Effector memory CD8-positive, alpha-beta T cell (primary cell): ENCODE measurements at regions not wholly inside any gene's neighbourhood (a gene's known extent, or its start where the extent isn't known, plus 50 kb on each side); places are given as distances from the start of the nearest gene placed in this dataset.
"Not testable (repeated sequence)": the region's sequence is repeated elsewhere in the genome, so short reads cannot be mapped to it uniquely, and the experiment has no call there.

Experiments
- ATAC-seq: fragments of 150-1000 bp; cut with Tn5 transposase; replicated peaks from 2 replicates; pipeline ENCODE4 v1.10.0; 2021; ENCODE audit warnings: mild to moderate bottlenecking, moderate library complexity
- DNase-seq, 3 experiments: peaks; one replicate each; pipeline ENCODE4 v3.0.0; 2021
- H3K27ac Mint-ChIP-seq, 2 donors: one replicate each; pipeline ENCODE4 v1.8.0; 2022; ENCODE audit warnings: mild to moderate bottlenecking in 2 of 2, mixed read lengths in 2 of 2, moderate library complexity in 2 of 2
- H3K27me3 Mint-ChIP-seq, 2 donors: one replicate each; pipeline ENCODE4 v1.8.0; 2022; ENCODE audit warnings: mixed read lengths in 2 of 2
- H3K36me3 Mint-ChIP-seq: one replicate; pipeline ENCODE4 v1.8.0; 2022; ENCODE audit warnings: mild to moderate bottlenecking, moderate library complexity, mixed read lengths; ENCODE audit not compliant: insufficient read depth
- H3K4me1 Mint-ChIP-seq, 2 donors: one replicate each; pipeline ENCODE4 v1.8.0; 2022; ENCODE audit warnings: low read depth in 2 of 2, mixed read lengths in 2 of 2
- H3K4me3 Mint-ChIP-seq, 2 donors: one replicate each; pipeline ENCODE4 v1.8.0; 2022; ENCODE audit warnings: mild to moderate bottlenecking in 2 of 2, mixed read lengths in 2 of 2, moderate library complexity in 2 of 2
- H3K9me3 Mint-ChIP-seq, 2 donors: one replicate each; pipeline ENCODE4 v1.8.0; 2022; ENCODE audit warnings: mixed read lengths in 2 of 2

- no peak for DNase-seq
- H3K36me3 Mint-ChIP-seq, result no peaks in the 10 kb centered on the region
- no peak overlapping the region for H3K27ac Mint-ChIP-seq
- H3K27me3 Mint-ChIP-seq, result peaks cover 43 to 51% of the 10 kb centered on the region in 2 donors
- no peaks in the 10 kb centered on the region for H3K4me1 Mint-ChIP-seq
- no peaks in the 10 kb centered on the region for H3K9me3 Mint-ChIP-seq
- no peak overlapping the region for H3K4me3 Mint-ChIP-seq
- no peak for ATAC-seq
Measured at GRCh38 chr13:21282065-21282464, 105.6 kb downstream of the MRPL57 start.

GRCh38 chr13:21287331-21287907, 111.0 kb downstream of the MRPL57 start:
- Mint-ChIP-seq H3K9me3 (no peaks in the 10 kb centered on the region), H3K4me1 (peaks cover 0 to 3% of the 10 kb centered on the region in 2 donors), H3K27me3 (peaks cover 33 to 44% of the 10 kb centered on the region in 2 donors), H3K27ac (no peak overlapping the region), H3K36me3 (peaks cover 6% of the 10 kb centered on the region), H3K4me3 (no peak overlapping the region)
- ATAC-seq (no peak), DNase-seq (no peak)

GRCh38 chr13:21289475-21289874, 113.0 kb downstream of the MRPL57 start:
- peak; percentile 35 for ATAC-seq
- H3K4me1 Mint-ChIP-seq, result peaks cover 0 to 3% of the 10 kb centered on the region in 2 donors
- peaks cover 6% of the 10 kb centered on the region for H3K36me3 Mint-ChIP-seq
- H3K27ac Mint-ChIP-seq, result peak overlapping the region in 1 of 2 donors; percentile 93
- H3K4me3 Mint-ChIP-seq, result no peak overlapping the region
- H3K27me3 Mint-ChIP-seq, result peaks cover 14 to 29% of the 10 kb centered on the region in 2 donors
- DNase-seq, result peak in 1 of 3 experiments; percentile 37
- no peaks in the 10 kb centered on the region for H3K9me3 Mint-ChIP-seq

- H3K4me1 Mint-ChIP-seq, H3K9me3 Mint-ChIP-seq, H3K36me3 Mint-ChIP-seq, H3K4me3 Mint-ChIP-seq: not testable (repeated sequence)
- ATAC-seq, result peak; percentile 55
- DNase-seq, result peak in 1 of 3 experiments; percentile 27
- peak overlapping the region in 1 of 2 donors; percentile 93 for H3K27ac Mint-ChIP-seq
- H3K27me3 Mint-ChIP-seq, result peaks cover 3 to 18% of the 10 kb centered on the region in 2 donors
Measured at GRCh38 chr13:21290442-21291002, 114.1 kb downstream of the MRPL57 start.

GRCh38 chr13:21291840-21292239, 115.4 kb downstream of the MRPL57 start:
- Mint-ChIP-seq H3K4me3 (no peak overlapping the region), H3K27me3 (peaks cover 0 to 12% of the 10 kb centered on the region in 2 donors), H3K9me3 (no peaks in the 10 kb centered on the region), H3K4me1 (peaks cover 0 to 3% of the 10 kb centered on the region in 2 donors), H3K36me3 (peaks cover 6% of the 10 kb centered on the region), H3K27ac (no peak overlapping the region)
- DNase-seq, result no peak
- ATAC-seq, result no peak

GRCh38 chr13:21296991-21297390, 120.5 kb downstream of the MRPL57 start:
- not testable (repeated sequence) for H3K36me3 Mint-ChIP-seq, H3K27me3 Mint-ChIP-seq, H3K9me3 Mint-ChIP-seq, ATAC-seq, DNase-seq
- Mint-ChIP-seq H3K4me1 (peaks cover 13 to 18% of the 10 kb centered on the region in 2 donors), H3K27ac (peak overlapping the region; percentile 67 to 77), H3K4me3 (peak overlapping the region in 1 of 2 donors; percentile 87)

- ATAC-seq (no peak), DNase-seq (no peak)
- peak overlapping the region; percentile 67 to 77 for H3K27ac Mint-ChIP-seq
- H3K9me3 Mint-ChIP-seq, result no peaks in the 10 kb centered on the region
- peaks cover 13 to 18% of the 10 kb centered on the region in 2 donors for H3K4me1 Mint-ChIP-seq
- H3K27me3 Mint-ChIP-seq, result no peaks in the 10 kb centered on the region
- peaks cover 9% of the 10 kb centered on the region for H3K36me3 Mint-ChIP-seq
- peak overlapping the region; percentile 86 to 87 for H3K4me3 Mint-ChIP-seq
Measured at GRCh38 chr13:21297447-21297846, 121.0 kb downstream of the MRPL57 start.

- H3K27me3 Mint-ChIP-seq, result no peaks in the 10 kb centered on the region
- no peaks in the 10 kb centered on the region for H3K9me3 Mint-ChIP-seq
- H3K4me1 Mint-ChIP-seq, result peaks cover 13 to 18% of the 10 kb centered on the region in 2 donors
- ATAC-seq (peak; percentile 97), DNase-seq (peak; percentile 77 to 79 (median 78))
- H3K36me3 Mint-ChIP-seq, result peaks cover 12% of the 10 kb centered on the region
- H3K27ac Mint-ChIP-seq, result peak overlapping the region; percentile 67 to 77
- peak overlapping the region; percentile 86 to 87 for H3K4me3 Mint-ChIP-seq
Measured at GRCh38 chr13:21297914-21298831, 121.7 kb downstream of the MRPL57 start.

GRCh38 chr13:21304256-21304655, 127.8 kb downstream of the MRPL57 start:
- DNase-seq, result no peak
- peaks cover 3% of the 10 kb centered on the region for H3K36me3 Mint-ChIP-seq
- H3K4me3 Mint-ChIP-seq, result no peak overlapping the region
- H3K27ac Mint-ChIP-seq, result no peak overlapping the region
- no peaks in the 10 kb centered on the region for H3K27me3 Mint-ChIP-seq
- no peaks in the 10 kb centered on the region for H3K9me3 Mint-ChIP-seq
- H3K4me1 Mint-ChIP-seq, result peaks cover under 1 to 2% of the 10 kb centered on the region in 2 donors
- ATAC-seq, result no peak

- not testable (repeated sequence) for ATAC-seq, H3K27me3 Mint-ChIP-seq, H3K4me1 Mint-ChIP-seq, H3K27ac Mint-ChIP-seq, H3K9me3 Mint-ChIP-seq, H3K36me3 Mint-ChIP-seq, DNase-seq, H3K4me3 Mint-ChIP-seq
Measured at GRCh38 chr13:21306300-21307073, 130.0 kb downstream of the MRPL57 start.

GRCh38 chr13:21307158-21307557, 130.7 kb downstream of the MRPL57 start:
- H3K27ac Mint-ChIP-seq, H3K27me3 Mint-ChIP-seq, H3K4me3 Mint-ChIP-seq, H3K9me3 Mint-ChIP-seq, H3K4me1 Mint-ChIP-seq, ATAC-seq, DNase-seq, H3K36me3 Mint-ChIP-seq: not testable (repeated sequence)

GRCh38 chr13:21308906-21309305, 132.4 kb downstream of the MRPL57 start:
- no peak for DNase-seq
- H3K4me1 Mint-ChIP-seq, result peaks cover 0 to 5% of the 10 kb centered on the region in 2 donors
- ATAC-seq, result no peak
- no peaks in the 10 kb centered on the region for H3K27me3 Mint-ChIP-seq
- no peak overlapping the region for H3K4me3 Mint-ChIP-seq
- H3K9me3 Mint-ChIP-seq, result no peaks in the 10 kb centered on the region
- peaks cover 3% of the 10 kb centered on the region for H3K36me3 Mint-ChIP-seq
- H3K27ac Mint-ChIP-seq, result no peak overlapping the region

GRCh38 chr13:21309542-21310172, 133.2 kb downstream of the MRPL57 start:
- DNase-seq (no peak), ATAC-seq (no peak)
- Mint-ChIP-seq H3K27me3 (no peaks in the 10 kb centered on the region), H3K4me1 (peaks cover 0 to 5% of the 10 kb centered on the region in 2 donors), H3K4me3 (no peak overlapping the region), H3K27ac (no peak overlapping the region), H3K36me3 (peaks cover 3% of the 10 kb centered on the region), H3K9me3 (no peaks in the 10 kb centered on the region)
